WTC11 (cell line): ENCODE measurements at regions not wholly inside any gene's neighbourhood (a gene's known extent, or its start where the extent isn't known, plus 50 kb on each side); places are given as distances from the start of the nearest gene placed in this dataset.

Source experiments
- ATAC-seq: fragments of 200-7000 bp; cut with Tn5 transposase; 2 replicates; pipeline ENCODE4 v1.10.0; 2021; ENCODE audit warnings: mild to moderate bottlenecking, moderate library complexity
- CTCF ChIA-PET: fragments of 300-600 bp; sonication (Branson Sonifier 250); formaldehyde crosslinking; loops from one replicate; lab custom pipeline; 2021; ENCODE audit warnings: antibody characterized with exemption; lab: Charles Lee
- POLR2A ChIA-PET: fragments of 350-600 bp; sonication (Branson Sonifier 250); formaldehyde crosslinking; loops from one replicate; lab custom pipeline; 2021; ENCODE audit warnings: antibody characterized with exemption; lab: Charles Lee
- DNase-seq: peaks from one replicate; pipeline ENCODE4 v3.0.0; 2021; ENCODE audit warnings: low spot score
- H3K27ac Mint-ChIP-seq: 2 replicates; pipeline ENCODE4 v1.8.0; 2021; ENCODE audit warnings: mixed read lengths
- H3K27me3 Mint-ChIP-seq: 2 replicates; pipeline ENCODE4 v1.8.0; 2021; ENCODE audit warnings: low read depth, mild to moderate bottlenecking, moderate library complexity, mixed read lengths
- H3K36me3 Mint-ChIP-seq: 2 replicates; pipeline ENCODE4 v1.8.0; 2021; ENCODE audit warnings: mixed read lengths
- H3K4me1 Mint-ChIP-seq: 2 replicates; pipeline ENCODE4 v1.8.0; 2022; ENCODE audit warnings: mixed read lengths
- H3K4me3 Mint-ChIP-seq: 2 replicates; pipeline ENCODE4 v1.8.0; 2021; ENCODE audit warnings: mild to moderate bottlenecking, moderate library complexity, mixed read lengths
- H3K9me3 Mint-ChIP-seq: 2 replicates; pipeline ENCODE4 v1.8.0; 2021; ENCODE audit warnings: mixed read lengths
- ARID4B ChIP-seq: sonication (generic); formaldehyde crosslinking; IDR thresholded peaks from 2 replicates; pipeline ENCODE4 v1.8.0; 2023; ENCODE audit warnings: missing genetic modification reagents, mild to moderate bottlenecking, borderline replicate concordance
- CREM ChIP-seq: sonication (generic); formaldehyde crosslinking; IDR thresholded peaks from 2 replicates; pipeline ENCODE4 v1.8.1; 2022; ENCODE audit warnings: mild to moderate bottlenecking, missing genetic modification reagents, moderate library complexity
- CTCF ChIP-seq: fragments of 200-600 bp; IDR thresholded peaks from 2 replicates; pipeline ENCODE4 v1.8.0; 2022; ENCODE audit warnings: antibody characterized with exemption
- GRHL2 ChIP-seq: fragments of 250-450 bp; sonication (Bioruptor Pico); IDR thresholded peaks from 2 replicates; pipeline ENCODE4 v1.8.0; 2022; ENCODE audit warnings: mild to moderate bottlenecking, moderate library complexity; ENCODE audit not compliant: insufficient replicate concordance, severe bottlenecking
- NR2C2 ChIP-seq: sonication (generic); formaldehyde crosslinking; IDR thresholded peaks from 2 replicates; pipeline ENCODE4 v1.8.0; 2022; ENCODE audit warnings: mild to moderate bottlenecking, missing genetic modification reagents
- PRDM15 ChIP-seq: sonication (generic); formaldehyde crosslinking; IDR thresholded peaks from 2 replicates; pipeline ENCODE4 v1.8.0; 2022; ENCODE audit warnings: missing genetic modification reagents
- PREB ChIP-seq: sonication (generic); formaldehyde crosslinking; IDR thresholded peaks from 2 replicates; pipeline ENCODE4 v1.8.1; 2022; ENCODE audit warnings: mild to moderate bottlenecking, missing genetic modification reagents, moderate library complexity, borderline replicate concordance
- TF ChIP-seq, protein P1 (sequence below): sonication (generic); formaldehyde crosslinking; IDR thresholded peaks from 2 replicates; pipeline ENCODE4 v1.8.0; 2023; ENCODE audit warnings: mild to moderate bottlenecking, missing genetic modification reagents
- TF ChIP-seq, protein P2 (sequence below): sonication (generic); formaldehyde crosslinking; IDR thresholded peaks from 2 replicates; pipeline ENCODE4 v1.8.0; 2022; ENCODE audit warnings: mild to moderate bottlenecking, missing genetic modification reagents

DNA sequence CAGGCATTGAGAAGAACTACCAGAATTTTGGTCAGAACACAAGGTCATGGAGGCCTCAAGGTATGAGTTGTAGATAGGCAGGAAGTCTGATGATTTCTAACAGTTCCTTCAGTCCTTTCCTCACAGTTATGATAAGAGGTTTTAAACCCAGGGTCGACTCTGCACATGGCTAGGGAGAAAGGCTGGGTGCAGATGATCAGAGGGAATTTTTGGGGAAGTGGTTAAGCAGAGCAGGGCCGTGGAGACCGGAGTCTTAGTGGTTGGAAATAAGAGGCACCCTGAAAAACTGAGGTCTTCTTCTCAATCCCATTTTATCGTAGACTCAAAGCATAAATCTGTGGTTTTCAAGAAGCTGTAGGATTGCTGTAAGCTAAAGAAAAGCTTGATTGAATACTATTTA, 118.5 kb upstream of the ANK2 start (continued):
- TF ChIP-seq, protein P1, sequence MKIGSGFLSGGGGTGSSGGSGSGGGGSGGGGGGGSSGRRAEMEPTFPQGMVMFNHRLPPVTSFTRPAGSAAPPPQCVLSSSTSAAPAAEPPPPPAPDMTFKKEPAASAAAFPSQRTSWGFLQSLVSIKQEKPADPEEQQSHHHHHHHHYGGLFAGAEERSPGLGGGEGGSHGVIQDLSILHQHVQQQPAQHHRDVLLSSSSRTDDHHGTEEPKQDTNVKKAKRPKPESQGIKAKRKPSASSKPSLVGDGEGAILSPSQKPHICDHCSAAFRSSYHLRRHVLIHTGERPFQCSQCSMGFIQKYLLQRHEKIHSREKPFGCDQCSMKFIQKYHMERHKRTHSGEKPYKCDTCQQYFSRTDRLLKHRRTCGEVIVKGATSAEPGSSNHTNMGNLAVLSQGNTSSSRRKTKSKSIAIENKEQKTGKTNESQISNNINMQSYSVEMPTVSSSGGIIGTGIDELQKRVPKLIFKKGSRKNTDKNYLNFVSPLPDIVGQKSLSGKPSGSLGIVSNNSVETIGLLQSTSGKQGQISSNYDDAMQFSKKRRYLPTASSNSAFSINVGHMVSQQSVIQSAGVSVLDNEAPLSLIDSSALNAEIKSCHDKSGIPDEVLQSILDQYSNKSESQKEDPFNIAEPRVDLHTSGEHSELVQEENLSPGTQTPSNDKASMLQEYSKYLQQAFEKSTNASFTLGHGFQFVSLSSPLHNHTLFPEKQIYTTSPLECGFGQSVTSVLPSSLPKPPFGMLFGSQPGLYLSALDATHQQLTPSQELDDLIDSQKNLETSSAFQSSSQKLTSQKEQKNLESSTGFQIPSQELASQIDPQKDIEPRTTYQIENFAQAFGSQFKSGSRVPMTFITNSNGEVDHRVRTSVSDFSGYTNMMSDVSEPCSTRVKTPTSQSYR (CRISPR knock-in tag) = no peak

DNA sequence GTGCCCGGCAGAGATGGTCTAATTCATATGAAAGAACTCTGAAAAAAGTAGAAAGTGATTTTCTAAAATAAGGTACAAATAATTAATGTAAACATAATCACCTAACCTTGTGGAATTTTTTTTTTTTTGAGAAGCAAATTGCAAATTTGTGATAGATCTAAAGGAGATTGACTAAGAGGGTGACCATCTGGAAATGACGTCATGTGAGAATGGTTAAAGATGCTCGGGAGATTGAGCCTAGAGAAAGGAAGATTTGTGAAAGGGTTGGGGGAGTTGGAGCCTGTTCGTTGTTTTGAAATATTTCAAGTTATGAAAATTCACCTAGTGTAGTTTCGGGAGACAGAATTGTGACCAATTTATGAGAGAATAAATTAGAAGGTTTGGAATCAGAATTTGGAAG, 115.7 kb upstream of the ANK2 start:
- CTCF ChIA-PET = no interaction called here

More for the DNA sequence above, 115.7 kb upstream of the ANK2 start:
- TF ChIP-seq ARID4B (CRISPR knock-in tag) (no peak), CTCF (no peak), PRDM15 (CRISPR knock-in tag) (no peak), GRHL2 (CRISPR knock-in tag) (no peak), CREM (CRISPR knock-in tag) (no peak), PREB (CRISPR knock-in tag) (no peak), NR2C2 (CRISPR knock-in tag) (no peak)
- TF ChIP-seq, protein P2, sequence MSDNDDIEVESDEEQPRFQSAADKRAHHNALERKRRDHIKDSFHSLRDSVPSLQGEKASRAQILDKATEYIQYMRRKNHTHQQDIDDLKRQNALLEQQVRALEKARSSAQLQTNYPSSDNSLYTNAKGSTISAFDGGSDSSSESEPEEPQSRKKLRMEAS (CRISPR knock-in tag) = no peak
- no peak for ATAC-seq
- Mint-ChIP-seq H3K27ac (peak overlapping the region; percentile 29), H3K4me3 (no peak overlapping the region), H3K27me3 (no peaks in the 10 kb centered on the region), H3K4me1 (peaks cover 16% of the 10 kb centered on the region), H3K9me3 (no peaks in the 10 kb centered on the region), H3K36me3 (peaks cover 6% of the 10 kb centered on the region)
- POLR2A ChIA-PET = interaction anchor here (1.0 kb wide), 1 partner anchor 35 kb away, joined by 3 read pairs; no protein-coding TSS in a partner anchor
- DNase-seq = no peak
